GM11168 (cell line): ENCODE measurements at regions not wholly inside any gene's neighbourhood (a gene's known extent, or its start where the extent isn't known, plus 50 kb on each side); places are given as distances from the start of the nearest gene placed in this dataset.

Experiments
- in situ Hi-C: fragments of 300-500 bp; cut with MboI; formaldehyde crosslinking; loops from one replicate; pipeline ENCODE4 v1.12.0; 2022; ENCODE audit warnings: low sequenced_read_pairs; ENCODE audit not compliant: unreplicated experiment

DNA sequence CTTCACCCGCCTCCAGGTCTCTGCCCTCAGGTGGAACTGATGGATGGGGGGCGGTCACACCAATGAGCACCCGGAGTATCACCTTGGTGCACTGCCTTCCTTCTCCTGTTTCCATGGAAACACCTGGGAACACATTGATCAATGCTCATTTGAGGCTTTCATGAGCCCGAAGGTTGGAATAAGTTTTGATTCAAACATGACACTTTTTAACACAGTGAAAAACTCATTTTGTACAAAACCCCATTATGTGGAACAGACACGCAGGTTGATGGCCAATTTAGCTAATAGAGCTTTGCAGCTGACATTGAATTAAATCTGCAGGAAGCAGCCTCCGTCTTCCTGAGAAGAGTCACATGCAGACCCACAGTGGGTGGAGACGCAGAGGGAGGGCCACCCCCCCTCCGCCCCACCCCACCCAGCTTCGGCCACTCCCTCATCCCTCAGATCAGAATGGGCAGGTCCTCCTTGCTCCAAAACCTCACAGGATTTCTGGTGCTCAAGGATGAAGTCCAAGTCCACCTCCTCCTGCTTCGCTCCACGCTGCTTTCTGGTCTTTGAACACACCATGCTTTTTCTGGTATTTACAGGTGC, 96.0 kb upstream of the MYCN start:
- in situ Hi-C loops, result no loop called here

- in situ Hi-C loops, result no loop called here
Observed at GRCh38 chr2:15845294-15845693, 95.1 kb upstream of the MYCN start.

DNA sequence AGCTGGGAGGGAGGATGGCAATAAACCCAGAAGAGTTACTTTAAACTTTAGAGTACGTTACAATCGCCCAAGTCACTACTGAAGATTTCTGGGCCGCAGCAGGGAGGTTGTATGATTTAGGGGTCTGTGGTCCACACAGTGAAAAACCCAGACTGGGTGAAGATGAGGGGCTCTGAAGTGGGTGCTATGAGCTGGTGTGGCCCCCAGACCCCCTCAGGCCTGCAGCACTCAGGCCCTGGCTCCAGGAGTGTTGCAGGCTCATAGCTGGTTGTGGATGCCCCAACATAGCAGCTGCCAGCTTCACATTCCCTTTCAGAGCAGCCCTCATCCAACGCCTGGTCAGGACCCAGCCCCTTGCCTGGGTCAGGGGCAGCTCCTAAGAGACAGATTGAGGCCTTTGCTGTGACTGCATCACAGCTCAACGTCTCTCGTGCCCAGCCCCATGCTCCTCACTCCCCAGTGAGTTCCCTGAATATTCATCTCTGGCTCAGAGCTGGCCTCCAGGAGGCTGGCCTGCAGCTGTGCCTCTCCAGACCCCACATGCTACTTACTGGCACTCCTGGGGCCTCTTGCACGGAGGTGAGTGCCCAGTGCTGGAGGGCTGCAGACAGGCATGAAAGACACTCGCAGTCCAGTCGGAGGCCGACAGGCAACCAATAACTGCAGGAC, 94.5 kb upstream of the MYCN start:
- in situ Hi-C loops, result no loop called here

- in situ Hi-C loops, result no loop called here
Observed at GRCh38 chr2:15846626-15847025, 93.7 kb upstream of the MYCN start.

- in situ Hi-C loops, result no loop called here
Observed at GRCh38 chr2:15850534-15850933, 89.8 kb upstream of the MYCN start.

DNA sequence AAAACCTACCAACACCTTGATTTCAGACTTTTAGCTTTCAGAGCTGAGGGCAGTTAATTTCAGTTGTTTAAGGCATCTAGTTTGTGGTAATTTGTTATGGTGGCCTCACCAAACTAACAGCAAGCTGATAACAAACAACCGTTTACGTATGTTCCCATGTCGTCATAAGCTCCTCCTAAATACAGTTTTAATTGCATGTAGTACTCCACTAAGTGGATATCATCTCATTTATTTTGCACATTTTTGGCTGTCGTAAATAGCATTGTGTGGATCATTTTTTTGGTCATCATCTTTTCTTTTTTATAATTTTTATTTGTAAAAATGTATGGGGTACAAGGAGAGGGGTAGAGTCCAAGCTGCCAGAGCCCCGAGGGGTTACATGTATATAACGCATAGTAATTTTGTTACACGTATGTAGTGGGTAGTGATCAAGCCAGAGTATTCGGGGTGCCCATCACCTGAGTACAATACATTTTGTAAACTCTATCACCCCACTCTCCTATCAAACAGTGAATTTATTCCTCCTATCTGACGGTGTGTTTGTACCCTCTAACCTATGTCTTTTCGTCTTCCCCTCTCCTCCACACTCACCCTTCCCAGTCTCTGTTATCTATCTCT, 89.2 kb upstream of the MYCN start:
- in situ Hi-C loops, result no loop called here

DNA sequence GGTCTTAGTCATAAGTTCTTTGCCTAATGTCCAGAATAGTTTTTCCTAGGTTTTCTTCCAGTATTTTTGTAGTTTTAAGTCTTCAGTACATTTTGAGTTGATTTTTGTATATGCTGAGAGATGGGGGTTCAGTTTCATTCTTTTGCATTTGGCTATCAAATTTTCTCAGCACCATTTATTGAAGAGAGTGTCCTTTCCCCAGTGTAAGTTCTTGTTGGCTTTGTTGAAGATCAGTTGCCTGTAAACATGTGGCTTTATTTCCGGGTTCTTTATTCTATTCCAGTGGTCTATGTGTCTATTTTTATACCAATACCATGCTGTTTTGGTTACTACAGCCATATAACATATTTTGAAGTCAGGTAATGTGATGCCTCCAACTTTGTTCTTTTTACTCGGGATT, 87.5 kb upstream of the MYCN start:
- in situ Hi-C loops, result no loop called here

DNA sequence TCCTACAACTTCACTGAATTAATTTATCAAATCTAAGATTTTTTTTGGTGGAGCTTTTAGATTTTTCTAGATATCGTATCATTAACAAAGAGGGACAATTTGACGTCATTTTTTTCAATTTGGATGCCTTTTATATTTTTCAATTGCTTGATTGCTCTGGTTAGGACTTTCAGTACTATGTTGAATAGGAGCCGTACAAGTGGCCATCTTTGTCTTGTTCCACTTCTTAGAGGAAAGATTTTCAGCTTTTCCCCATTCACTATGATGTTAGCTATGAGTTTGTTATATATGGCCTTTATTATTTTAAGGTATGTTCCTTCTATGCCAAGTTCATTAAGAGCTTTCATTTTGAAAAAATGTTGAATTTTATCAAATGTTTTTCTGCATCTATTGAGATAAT, 86.4 kb upstream of the MYCN start:
- in situ Hi-C loops, result no loop called here

GRCh38 chr2:15855766-15856260, 84.5 kb upstream of the MYCN start:
- in situ Hi-C loops, result no loop called here

- in situ Hi-C loops, result no loop called here
Observed at GRCh38 chr2:15856318-15856717, 84.0 kb upstream of the MYCN start.

- in situ Hi-C loops, result no loop called here
Observed at GRCh38 chr2:15858466-15858865, 81.9 kb upstream of the MYCN start.

- in situ Hi-C loops, result no loop called here
Observed at GRCh38 chr2:15860051-15860663, 80.2 kb upstream of the MYCN start.

GRCh38 chr2:15860760-15861159, 79.6 kb upstream of the MYCN start:
- in situ Hi-C loops, result no loop called here

DNA sequence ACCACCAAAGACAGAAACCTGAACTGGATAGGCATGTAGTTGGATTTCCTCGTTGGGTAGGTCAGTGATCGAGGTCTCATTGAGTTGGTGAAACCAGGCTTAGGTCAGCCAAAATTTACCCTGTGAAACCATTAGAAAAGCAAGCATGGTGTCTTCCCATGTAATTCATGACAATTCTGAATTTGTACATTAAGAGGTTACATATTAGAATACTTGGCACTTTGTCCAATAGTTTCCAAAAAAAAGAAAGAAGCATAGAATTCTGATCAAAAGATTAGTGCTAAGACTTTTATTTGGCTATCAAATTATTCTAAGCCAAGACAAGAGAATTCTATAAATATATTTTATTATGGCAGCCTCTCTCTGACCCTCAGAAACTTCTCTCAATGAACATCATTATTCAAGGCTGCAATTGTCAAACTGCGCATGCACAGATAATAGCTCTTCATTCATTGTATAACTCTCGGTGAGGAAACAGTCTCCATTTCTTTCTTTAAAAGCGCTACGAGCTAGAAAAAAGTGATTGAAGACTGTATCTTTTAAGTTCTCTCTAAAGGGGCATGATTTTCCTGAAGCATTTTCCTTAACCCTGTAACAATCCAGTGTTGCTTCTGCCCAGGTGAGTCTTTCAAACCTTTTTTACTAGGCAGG, 79.1 kb upstream of the MYCN start:
- in situ Hi-C loops, result no loop called here

- in situ Hi-C loops, result no loop called here
Observed at GRCh38 chr2:15861898-15862297, 78.5 kb upstream of the MYCN start.

DNA sequence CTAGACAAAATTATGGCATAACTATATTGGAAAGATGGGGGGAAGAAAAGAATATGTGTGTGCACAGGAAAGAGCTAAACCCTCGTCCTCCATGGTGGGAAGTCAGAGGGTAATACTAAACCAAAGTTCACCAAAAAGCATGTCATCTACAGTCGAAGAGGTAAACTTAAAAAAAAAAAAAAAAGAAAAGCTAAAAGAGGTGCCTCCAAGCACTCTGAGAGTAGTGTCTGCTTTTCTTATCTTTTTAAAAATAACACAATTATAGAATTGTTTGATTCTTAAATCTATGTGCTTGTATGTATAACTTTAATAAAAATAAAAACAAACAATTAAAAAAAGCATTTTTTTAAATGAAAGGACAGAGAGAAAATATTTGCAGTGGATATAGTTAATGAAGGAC, 77.3 kb upstream of the MYCN start:
- in situ Hi-C loops, result no loop called here

GRCh38 chr2:15863494-15864175, 76.7 kb upstream of the MYCN start:
- in situ Hi-C loops, result no loop called here

DNA sequence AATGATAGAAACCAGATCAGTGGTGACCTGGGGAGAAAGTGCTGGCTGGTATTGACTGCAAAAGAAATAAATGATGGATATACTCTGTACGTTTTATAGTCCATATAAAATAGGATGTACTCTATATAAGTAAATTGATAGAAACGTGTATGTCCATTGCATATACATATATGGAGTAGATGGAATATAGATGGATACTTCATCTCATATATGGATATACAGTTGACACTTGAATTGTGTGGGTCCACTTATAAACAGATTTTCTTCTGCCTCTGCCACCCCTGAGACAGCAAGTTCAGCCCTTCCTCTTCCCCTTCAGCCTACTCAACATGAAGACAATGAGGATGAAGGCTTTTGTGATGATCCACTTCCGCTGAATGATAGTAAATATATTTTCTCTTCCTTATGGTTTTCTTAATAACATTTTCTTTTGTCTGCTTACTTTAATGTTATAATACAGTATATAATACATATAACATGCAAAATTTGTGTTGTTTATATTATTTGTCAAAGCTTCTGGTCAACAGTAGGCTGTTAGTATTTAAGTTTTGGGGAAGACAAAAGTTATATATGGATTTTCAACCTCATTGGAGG, 76.1 kb upstream of the MYCN start:
- in situ Hi-C loops, result no loop called here

- in situ Hi-C loops, result no loop called here
Observed at GRCh38 chr2:15865923-15866322, 74.4 kb upstream of the MYCN start.
